ENCODE measurements at regions not wholly inside any gene's neighbourhood (a gene's known extent, or its start where the extent isn't known, plus 50 kb on each side); places are given as distances from the start of the nearest gene placed in this dataset.

DNA sequence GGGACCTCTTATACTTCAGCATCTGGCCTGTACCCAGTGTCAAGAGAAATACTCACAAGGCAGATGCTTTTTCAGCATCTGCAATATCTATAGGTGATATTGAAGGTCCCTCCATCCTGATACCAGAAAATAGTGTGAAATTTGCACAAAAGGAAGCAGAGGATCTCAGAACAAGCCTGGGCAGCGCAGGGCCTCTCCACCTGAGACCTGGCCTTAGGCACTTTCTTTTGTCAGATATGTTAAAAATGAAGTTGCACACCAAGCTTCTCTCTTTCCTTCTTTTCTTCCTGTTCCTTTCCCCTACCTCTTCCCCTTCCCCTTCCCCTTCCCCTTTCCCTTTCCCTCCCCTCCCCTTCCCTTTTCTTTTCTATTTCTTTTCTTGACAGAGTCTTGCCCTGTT is 62.2 kb downstream of the ARHGEF18 start:
- TF ChIP-seq, protein P1, sequence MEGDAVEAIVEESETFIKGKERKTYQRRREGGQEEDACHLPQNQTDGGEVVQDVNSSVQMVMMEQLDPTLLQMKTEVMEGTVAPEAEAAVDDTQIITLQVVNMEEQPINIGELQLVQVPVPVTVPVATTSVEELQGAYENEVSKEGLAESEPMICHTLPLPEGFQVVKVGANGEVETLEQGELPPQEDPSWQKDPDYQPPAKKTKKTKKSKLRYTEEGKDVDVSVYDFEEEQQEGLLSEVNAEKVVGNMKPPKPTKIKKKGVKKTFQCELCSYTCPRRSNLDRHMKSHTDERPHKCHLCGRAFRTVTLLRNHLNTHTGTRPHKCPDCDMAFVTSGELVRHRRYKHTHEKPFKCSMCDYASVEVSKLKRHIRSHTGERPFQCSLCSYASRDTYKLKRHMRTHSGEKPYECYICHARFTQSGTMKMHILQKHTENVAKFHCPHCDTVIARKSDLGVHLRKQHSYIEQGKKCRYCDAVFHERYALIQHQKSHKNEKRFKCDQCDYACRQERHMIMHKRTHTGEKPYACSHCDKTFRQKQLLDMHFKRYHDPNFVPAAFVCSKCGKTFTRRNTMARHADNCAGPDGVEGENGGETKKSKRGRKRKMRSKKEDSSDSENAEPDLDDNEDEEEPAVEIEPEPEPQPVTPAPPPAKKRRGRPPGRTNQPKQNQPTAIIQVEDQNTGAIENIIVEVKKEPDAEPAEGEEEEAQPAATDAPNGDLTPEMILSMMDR (IDR thresholded peaks at IDR 0.05), result no peak
- TF ChIP-seq EZH2 (IDR thresholded peaks at IDR 0.05; ENCODE audit: borderline replicate concordance, insufficient read depth, low read depth, low read length, poor library complexity, severe bottlenecking), result no peak

Measured in B cell (primary cell).